HG03097 (cell line): ENCODE measurements at regions not wholly inside any gene's neighbourhood (a gene's known extent, or its start where the extent isn't known, plus 50 kb on each side); places are given as distances from the start of the nearest gene placed in this dataset.
"Not testable (repeated sequence)": the region's sequence is repeated elsewhere in the genome, so short reads cannot be mapped to it uniquely, and the experiment has no call there.

ENCODE experiments used
- ATAC-seq: cut with Tn5 transposase; IDR thresholded peaks from one replicate; pipeline ENCODE4 v1.9.1; 2021; ENCODE audit not compliant: unreplicated experiment, low FRiP score

DNA sequence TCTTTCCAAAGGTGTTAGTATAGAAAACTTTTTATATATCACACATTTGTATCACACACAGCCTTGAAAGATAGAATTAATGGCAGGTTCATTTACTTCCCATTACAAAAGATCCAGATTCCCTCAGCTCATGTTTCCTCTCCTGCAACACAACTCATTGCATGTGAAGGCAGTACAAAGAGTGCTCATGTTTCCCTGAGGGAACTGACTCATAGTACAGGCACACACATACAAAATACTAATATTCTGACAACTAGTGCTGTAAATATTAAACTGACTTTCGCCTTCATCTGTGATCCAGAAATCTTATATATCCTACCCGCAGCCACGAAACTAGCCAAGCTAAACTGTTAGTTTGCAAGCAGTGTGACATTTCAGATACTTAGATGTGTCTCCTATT is 819.8 kb upstream of the PCDH7 start:
- no peak for ATAC-seq

DNA sequence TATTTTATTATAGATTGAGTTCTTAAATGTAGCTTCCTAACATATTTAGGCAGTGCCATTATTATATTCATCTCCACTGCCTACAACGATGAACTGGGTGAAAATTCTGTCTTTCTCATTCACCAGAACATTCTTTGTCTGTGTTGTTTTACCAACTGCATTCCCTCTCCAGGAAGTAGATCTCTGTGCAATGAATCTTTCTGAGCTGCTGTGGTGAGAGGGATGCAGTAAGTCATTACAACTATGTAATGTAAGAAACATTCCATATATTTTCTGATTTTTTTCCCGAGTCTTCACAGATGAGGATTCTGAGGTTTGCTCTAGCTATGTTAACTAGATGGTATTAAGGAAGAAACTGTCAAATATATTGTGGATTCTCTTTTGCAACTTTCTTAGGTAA is 811.9 kb upstream of the PCDH7 start:
- no peak for ATAC-seq

DNA sequence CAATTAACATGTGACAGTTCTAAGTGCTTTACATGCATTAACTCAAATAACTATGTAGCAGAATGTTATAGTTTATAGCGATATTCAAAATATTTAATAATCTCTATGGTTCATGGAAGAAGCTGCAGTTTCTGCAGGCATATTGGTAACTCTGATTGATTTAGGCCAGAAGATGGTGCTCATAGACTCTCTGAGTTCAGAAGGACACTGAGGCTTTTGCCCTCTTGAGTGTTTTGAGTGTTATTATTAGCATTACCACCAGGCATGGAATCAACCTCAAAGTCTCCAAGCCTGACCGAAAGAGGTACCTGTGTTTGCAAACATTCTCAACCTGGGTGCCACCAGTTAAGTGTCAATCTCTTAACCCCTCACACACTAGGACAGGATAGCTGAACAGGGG is 792.3 kb upstream of the PCDH7 start:
- no peak for ATAC-seq

- ATAC-seq: no peak
Measured at GRCh38 chr4:29948451-29948850, 771.7 kb upstream of the PCDH7 start.

- ATAC-seq: no peak
Measured at GRCh38 chr4:29948858-29949257, 771.3 kb upstream of the PCDH7 start.

GRCh38 chr4:29966386-29966785 is 753.8 kb upstream of the PCDH7 start:
- ATAC-seq: no peak

DNA sequence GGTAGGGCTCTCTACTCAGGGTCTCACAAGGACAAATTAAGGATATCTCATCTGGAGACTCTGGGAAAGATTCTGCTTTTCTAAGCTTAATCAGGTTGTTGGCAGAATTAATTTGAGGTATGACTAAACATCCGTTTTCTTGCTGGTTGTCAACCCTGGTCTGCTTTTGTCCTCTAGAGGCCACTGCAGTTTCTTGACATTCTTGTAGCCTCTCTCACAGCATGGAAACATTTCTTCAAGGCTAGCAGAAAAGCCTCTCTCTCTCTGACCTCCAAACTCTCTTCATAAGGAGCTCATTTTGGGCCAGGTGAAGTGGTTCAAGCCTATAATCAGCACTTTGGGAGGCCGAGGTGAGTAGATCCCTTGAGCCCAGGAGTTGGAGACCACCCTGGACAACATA is 749.5 kb upstream of the PCDH7 start:
- ATAC-seq: no peak

DNA sequence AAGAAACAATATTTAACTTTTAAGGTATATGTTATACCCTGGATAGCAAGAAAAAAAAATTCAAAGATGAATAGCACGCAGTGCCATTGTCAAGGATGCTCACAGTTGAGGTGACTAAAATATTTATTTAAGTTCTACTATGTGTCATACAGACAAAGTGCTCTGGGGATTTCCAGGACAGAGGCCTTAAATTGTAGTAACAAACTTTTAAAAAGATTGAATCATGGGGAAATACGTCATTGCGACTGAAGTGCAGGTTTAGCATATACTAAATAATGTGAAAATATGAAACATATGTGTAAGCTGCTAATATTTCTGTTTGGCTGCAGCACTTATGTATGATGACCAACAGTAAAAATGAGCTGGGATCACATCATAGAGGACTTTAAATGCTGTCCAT is 748.0 kb upstream of the PCDH7 start:
- ATAC-seq: no peak

GRCh38 chr4:29983890-29984289 is 736.3 kb upstream of the PCDH7 start:
- no peak for ATAC-seq

GRCh38 chr4:30001628-30002027 is 718.5 kb upstream of the PCDH7 start:
- ATAC-seq: no peak

DNA sequence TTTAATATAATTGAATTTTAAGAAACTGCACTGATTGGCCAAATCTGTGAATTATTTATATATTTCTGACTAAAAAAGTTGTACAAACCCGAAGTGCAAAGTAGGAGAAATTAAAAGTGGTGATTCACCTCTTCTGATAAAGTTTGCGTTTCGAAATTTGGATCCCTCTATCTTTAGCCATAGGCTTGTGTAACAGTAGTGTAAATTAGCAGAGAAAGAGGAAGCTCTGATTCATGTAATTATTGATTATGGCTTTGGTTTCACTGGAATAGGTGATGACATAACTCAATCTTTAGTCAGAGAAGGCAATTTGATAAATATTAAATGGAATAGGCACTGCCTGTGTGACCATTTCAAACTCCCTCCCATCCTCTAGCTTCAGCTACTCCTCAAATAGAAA is 717.8 kb upstream of the PCDH7 start:
- no peak for ATAC-seq

- no peak for ATAC-seq
Measured at GRCh38 chr4:30005995-30006394, 714.2 kb upstream of the PCDH7 start.

DNA sequence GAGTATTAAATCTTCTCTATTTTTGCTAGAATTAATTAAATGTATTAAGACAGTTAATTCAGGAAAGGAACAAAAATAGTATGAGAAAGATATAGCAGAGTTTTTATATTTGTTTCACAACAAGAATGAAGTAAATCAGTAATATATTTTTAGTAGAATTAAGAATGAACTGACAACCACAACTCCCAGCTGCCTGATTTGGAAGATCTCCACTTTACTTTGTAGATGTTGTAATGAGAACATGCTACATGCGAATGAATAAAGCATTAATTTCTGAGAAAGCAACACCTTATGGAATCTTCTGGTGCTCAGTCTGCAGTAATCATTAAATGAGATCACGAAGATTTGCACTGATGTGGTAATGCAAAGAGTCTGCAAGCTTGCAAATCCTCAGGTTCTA is 695.6 kb upstream of the PCDH7 start:
- no peak for ATAC-seq

- no peak for ATAC-seq
Measured at GRCh38 chr4:30028826-30029225, 691.3 kb upstream of the PCDH7 start.

DNA sequence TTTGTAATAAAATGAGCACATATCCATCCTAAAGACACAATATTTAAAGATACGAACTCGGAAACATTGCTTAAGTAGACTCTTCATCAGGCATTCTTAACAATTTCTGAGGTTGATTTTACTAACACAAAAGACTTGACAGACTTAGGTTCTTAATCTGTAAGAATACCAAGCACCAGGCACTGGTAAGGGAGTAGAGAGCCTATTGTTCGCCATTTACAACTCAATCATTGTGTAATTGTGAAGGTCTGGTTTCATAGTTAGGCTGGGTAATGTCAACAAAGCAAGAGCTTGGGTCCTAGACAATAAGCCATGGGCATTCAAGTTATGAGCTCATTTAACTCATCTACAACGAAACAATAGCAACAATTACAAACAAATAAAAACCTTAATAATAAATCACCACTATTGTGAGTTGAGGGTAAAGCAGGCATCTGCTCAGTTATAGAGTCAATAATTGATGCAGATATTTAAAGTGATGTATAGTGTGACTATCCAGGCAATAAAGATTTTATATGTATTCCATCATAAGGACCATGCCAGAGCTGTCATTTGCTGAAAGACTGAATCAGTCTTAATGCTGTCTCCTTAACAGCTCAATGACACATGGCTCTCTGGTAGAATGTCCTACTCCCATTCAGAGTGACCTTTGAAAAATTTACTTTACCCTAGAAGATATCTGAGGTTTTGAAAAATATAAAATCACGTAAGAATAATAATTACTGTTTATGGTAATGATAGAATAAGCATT is 664.0 kb upstream of the PCDH7 start:
- no peak for ATAC-seq

GRCh38 chr4:30068234-30068633 is 651.9 kb upstream of the PCDH7 start:
- ATAC-seq: no peak

- ATAC-seq: no peak
Measured at GRCh38 chr4:30073011-30073710, 647.0 kb upstream of the PCDH7 start.

DNA sequence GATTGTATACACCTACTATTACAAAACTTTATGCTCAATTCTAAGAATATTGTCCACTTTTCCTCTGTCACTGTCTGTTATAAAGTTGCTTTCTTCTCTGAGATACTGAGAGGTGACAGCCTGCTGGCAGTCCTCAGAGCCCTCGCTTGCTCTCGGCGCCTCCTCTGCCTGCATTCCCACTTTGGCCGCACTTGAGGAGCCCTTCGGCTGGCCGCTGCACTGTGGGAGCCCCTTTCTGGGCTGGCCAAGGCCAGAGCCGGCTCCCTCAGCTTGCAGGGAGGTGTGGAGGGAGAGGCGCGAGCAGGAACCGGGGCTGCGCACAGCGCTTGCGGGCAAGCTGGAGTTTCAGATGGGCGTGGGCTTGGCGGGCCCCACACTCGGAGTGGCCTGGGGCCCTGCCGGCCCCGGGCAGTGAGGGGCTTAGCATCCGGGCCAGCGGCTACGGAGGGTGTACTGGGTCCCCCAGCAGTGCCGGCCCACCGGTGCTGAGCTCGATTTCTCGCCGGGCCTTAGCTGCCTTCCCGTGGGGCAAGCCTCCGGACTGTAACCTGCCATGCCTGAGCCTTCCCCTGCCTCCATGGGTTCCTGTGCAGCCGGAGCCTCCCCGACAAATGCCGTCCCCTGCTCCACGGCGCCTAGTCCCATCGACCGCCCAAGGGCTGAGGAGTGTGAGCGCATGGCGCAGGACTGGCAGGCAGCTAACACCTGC is 627.6 kb upstream of the PCDH7 start:
- not testable (repeated sequence) for ATAC-seq

- ATAC-seq: no peak
Measured at GRCh38 chr4:30094887-30095286, 625.3 kb upstream of the PCDH7 start.

GRCh38 chr4:30103455-30103854 is 616.7 kb upstream of the PCDH7 start:
- no peak for ATAC-seq

GRCh38 chr4:30116401-30116800 is 603.8 kb upstream of the PCDH7 start:
- no peak for ATAC-seq

GRCh38 chr4:30117433-30117832 is 602.7 kb upstream of the PCDH7 start:
- ATAC-seq: no peak
